HuH-7.5 (cell line): ENCODE measurements at regions not wholly inside any gene's neighbourhood (a gene's known extent, or its start where the extent isn't known, plus 50 kb on each side); places are given as distances from the start of the nearest gene placed in this dataset.
"Not testable (repeated sequence)": the region's sequence is repeated elsewhere in the genome, so short reads cannot be mapped to it uniquely, and the experiment has no call there.

Source experiments
- DNase-seq: peaks from one replicate; pipeline ENCODE4 v3.0.0; 2011; ENCODE audit warnings: low spot score

- no peak for DNase-seq
Measured at GRCh38 chr6:119960036-119960435, 610.5 kb upstream of the MAN1A1 start.

GRCh38 chr6:119957195-119957594, 607.6 kb upstream of the MAN1A1 start:
- DNase-seq: no peak

- no peak for DNase-seq
Measured at GRCh38 chr6:119952696-119953095, 603.1 kb upstream of the MAN1A1 start.

GRCh38 chr6:119950681-119951080, 601.1 kb upstream of the MAN1A1 start:
- no peak for DNase-seq

GRCh38 chr6:119942078-119942752, 592.7 kb upstream of the MAN1A1 start:
- no peak for DNase-seq

- no peak for DNase-seq
Measured at GRCh38 chr6:119938752-119939151, 589.2 kb upstream of the MAN1A1 start.

- no peak for DNase-seq
Measured at GRCh38 chr6:119934816-119935215, 585.3 kb upstream of the MAN1A1 start.

GRCh38 chr6:119929121-119929520, 579.6 kb upstream of the MAN1A1 start:
- DNase-seq: no peak

- DNase-seq: not testable (repeated sequence)
Measured at GRCh38 chr6:119924888-119925287, 575.3 kb upstream of the MAN1A1 start.

GRCh38 chr6:119922814-119923213, 573.3 kb upstream of the MAN1A1 start:
- no peak for DNase-seq

- no peak for DNase-seq
Measured at GRCh38 chr6:119921491-119922010, 572.0 kb upstream of the MAN1A1 start.

GRCh38 chr6:119917186-119917585, 567.6 kb upstream of the MAN1A1 start:
- DNase-seq: no peak

- no peak for DNase-seq
Measured at GRCh38 chr6:119915971-119916370, 566.4 kb upstream of the MAN1A1 start.

- no peak for DNase-seq
Measured at GRCh38 chr6:119908157-119908556, 558.6 kb upstream of the MAN1A1 start.

GRCh38 chr6:119902681-119903080, 553.1 kb upstream of the MAN1A1 start:
- no peak for DNase-seq

- no peak for DNase-seq
Measured at GRCh38 chr6:119896806-119897205, 547.2 kb upstream of the MAN1A1 start.

- DNase-seq: no peak
Measured at GRCh38 chr6:119895626-119896025, 546.1 kb upstream of the MAN1A1 start.

GRCh38 chr6:119894811-119895210, 545.2 kb upstream of the MAN1A1 start:
- no peak for DNase-seq

GRCh38 chr6:119891644-119892043, 542.1 kb upstream of the MAN1A1 start:
- no peak for DNase-seq

GRCh38 chr6:119891206-119891605, 541.6 kb upstream of the MAN1A1 start:
- no peak for DNase-seq

- DNase-seq: no peak
Measured at GRCh38 chr6:119890470-119890869, 540.9 kb upstream of the MAN1A1 start.

- no peak for DNase-seq
Measured at GRCh38 chr6:119887666-119888065, 538.1 kb upstream of the MAN1A1 start.

- no peak for DNase-seq
Measured at GRCh38 chr6:119881416-119881815, 531.9 kb upstream of the MAN1A1 start.

- no peak for DNase-seq
Measured at GRCh38 chr6:119880840-119881239, 531.3 kb upstream of the MAN1A1 start.
